Body of pancreas (tissue), 4 donors: ENCODE measurements at regions not wholly inside any gene's neighbourhood (a gene's known extent, or its start where the extent isn't known, plus 50 kb on each side); places are given as distances from the start of the nearest gene placed in this dataset.
A peak's percentile ranks its signal among the peaks of the same experiment; 100 is the strongest.

Experiments used
- ATAC-seq: fragments of 150-250 bp; one replicate; pipeline ENCODE4 v1.9.1; 2016
- DNase-seq, 4 donors: peaks; one replicate each; pipeline ENCODE4 v3.0.0-alpha.2; 2019
- H3K27ac ChIP-seq, 4 donors: fragments of 200-600 bp; sonication (generic); 1 replicate in 3 of 4; 2 replicates in 1 of 4; pipeline versions ENCODE4 v1.5.1 to v1.6.1; 2016 to 2019; ENCODE audit warnings: mild to moderate bottlenecking in 1 of 4, mixed read lengths in 1 of 4, moderate library complexity in 1 of 4
- H3K27me3 ChIP-seq, 2 donors: fragments of 200-600 bp; sonication (generic); one replicate each; pipeline ENCODE4 v1.6.0; 2016; ENCODE audit warnings: mild to moderate bottlenecking in 1 of 2
- H3K36me3 ChIP-seq, 2 donors: fragments of 200-600 bp; sonication (generic); replicated peaks in 1 of 2; 2 replicates each; pipeline ENCODE4 v1.5.1; 2016; ENCODE audit warnings: low read depth in 2 of 2; ENCODE audit not compliant: insufficient read depth in 1 of 2
- H3K4me1 ChIP-seq: fragments of 200-600 bp; sonication (generic); one replicate; pipeline ENCODE4 v1.6.0; 2016
- H3K4me3 ChIP-seq, 2 donors: fragments of 200-600 bp; sonication (generic); 1 replicate in 1 of 2; 2 replicates in 1 of 2; pipeline ENCODE4 v1.5.1; 2016 to 2019
- H3K9me3 ChIP-seq, 3 donors: fragments of 200-600 bp; sonication (generic); 1 replicate in 2 of 3; 2 replicates in 1 of 3; pipeline ENCODE4 v1.5.1; 2016
- POLR2A ChIP-seq, 3 donors: fragments of 450-650 bp; IDR thresholded peaks; one replicate each; pipeline ENCODE4 v1.6.1; 2016; ENCODE audit warnings: antibody characterized with exemption in 3 of 3, mild to moderate bottlenecking in 2 of 3
- WGBS, 2 donors: methylation state at CpG; one replicate each; pipeline ENCODE4 v1.1.5; 2017; 5-methylcytosine and 5-hydroxymethylcytosine counted together
- intact Hi-C: fragments of 100-400 bp; cut with DNase I; formaldehyde crosslinking; loops from one replicate; pipeline ENCODE4 v1.15.1; 2023
- TF ChIP-seq, protein P1 (sequence below), 7 experiments: fragments of 450-650 bp in 4 of 7; fragments of 200-600 bp in 3 of 7; sonication (generic) in 3 of 7; IDR thresholded peaks; one replicate each; pipeline ENCODE4 v1.5.1; 2016 to 2019; ENCODE audit warnings: antibody characterized with exemption in 7 of 7

DNA sequence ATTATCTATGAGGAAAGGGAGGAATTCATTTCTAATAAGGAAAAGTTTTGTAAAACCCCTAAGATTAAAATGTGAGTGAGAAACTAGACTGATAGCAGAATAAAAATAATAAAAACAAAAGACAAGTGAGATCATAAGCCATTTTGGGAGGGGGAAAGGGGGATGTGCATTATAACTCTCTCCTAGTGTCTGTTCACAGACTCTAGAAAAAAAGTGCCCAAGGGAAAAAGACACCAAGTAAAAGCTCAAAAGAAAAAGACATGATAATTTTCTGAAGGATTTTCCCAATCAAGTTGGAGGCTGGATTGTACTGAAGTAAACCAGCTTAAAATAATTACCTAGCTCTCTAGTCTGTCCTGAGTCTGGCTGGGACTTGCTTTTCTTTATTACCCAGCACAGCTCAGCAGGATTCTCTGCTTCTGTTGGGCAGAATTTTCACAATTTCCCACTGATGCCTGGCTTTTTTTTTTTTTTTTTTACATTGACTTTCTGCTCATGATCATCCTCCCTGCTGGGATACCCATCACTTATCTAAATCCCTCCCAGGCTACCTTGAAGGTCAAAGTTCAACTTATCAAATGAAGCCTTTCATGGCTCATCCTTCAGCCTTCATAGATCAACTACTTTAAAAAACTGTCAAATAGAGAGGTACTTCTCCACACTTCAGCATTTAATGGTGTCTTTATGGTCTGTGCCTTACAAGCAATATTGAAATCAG lies 124.2 kb upstream of the KCNJ16 start:
- Histone ChIP-seq H3K4me1 (no peaks in the 10 kb centered on the region), H3K27ac (no peak overlapping the region), H3K9me3 (no peaks in the 10 kb centered on the region), H3K36me3 (no peaks in the 10 kb centered on the region), H3K4me3 (no peak overlapping the region), H3K27me3 (no peaks in the 10 kb centered on the region)
- TF ChIP-seq, protein P1, sequence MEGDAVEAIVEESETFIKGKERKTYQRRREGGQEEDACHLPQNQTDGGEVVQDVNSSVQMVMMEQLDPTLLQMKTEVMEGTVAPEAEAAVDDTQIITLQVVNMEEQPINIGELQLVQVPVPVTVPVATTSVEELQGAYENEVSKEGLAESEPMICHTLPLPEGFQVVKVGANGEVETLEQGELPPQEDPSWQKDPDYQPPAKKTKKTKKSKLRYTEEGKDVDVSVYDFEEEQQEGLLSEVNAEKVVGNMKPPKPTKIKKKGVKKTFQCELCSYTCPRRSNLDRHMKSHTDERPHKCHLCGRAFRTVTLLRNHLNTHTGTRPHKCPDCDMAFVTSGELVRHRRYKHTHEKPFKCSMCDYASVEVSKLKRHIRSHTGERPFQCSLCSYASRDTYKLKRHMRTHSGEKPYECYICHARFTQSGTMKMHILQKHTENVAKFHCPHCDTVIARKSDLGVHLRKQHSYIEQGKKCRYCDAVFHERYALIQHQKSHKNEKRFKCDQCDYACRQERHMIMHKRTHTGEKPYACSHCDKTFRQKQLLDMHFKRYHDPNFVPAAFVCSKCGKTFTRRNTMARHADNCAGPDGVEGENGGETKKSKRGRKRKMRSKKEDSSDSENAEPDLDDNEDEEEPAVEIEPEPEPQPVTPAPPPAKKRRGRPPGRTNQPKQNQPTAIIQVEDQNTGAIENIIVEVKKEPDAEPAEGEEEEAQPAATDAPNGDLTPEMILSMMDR (IDR thresholded peaks at IDR 0.05) = no peak
- no peak for TF ChIP-seq POLR2A (IDR thresholded peaks at IDR 0.05)
- no peak for ATAC-seq
- no peak for DNase-seq
- intact Hi-C loops = no loop called here

DNA sequence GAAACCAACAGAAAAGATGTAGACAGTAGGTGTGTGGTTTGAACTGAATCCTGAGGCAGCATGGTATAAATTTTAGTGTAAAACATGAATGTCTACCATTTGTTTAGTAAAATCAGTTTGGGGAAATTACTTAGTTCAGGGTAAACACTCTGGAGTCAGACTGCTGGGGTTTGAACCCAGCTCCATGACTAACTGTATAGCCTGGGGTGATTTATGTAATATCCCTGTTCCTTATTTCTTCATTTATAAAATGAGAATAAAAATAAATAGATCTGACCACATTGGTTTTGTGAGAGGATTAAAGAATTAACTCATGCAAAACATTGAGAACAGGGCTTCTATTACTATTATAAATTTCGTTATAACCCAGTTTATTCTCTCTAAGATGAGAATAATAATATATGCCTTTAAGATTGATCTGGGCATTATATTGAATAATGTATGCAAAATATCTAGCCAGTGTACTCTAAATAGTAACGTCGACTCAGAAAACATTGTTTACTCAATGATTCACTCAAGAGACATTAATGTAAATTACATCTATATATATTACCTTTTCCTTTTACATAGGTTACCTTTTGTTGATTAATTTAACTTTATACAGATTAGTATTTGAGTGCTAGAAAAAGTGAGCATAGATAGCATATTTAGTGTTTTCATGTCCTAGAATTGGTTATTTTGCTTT lies 120.6 kb upstream of the KCNJ16 start:
- TF ChIP-seq, protein P1 (IDR thresholded peaks at IDR 0.05) = no peak
- no peak for TF ChIP-seq POLR2A (IDR thresholded peaks at IDR 0.05)
- no peaks in the 10 kb centered on the region for H3K4me1 ChIP-seq
- DNase-seq (no peak), ATAC-seq (no peak)
- H3K9me3 ChIP-seq = no peaks in the 10 kb centered on the region
- H3K27ac ChIP-seq = no peak overlapping the region
- WGBS, 2 donors = 67 to 68% methylated on average over 3 of the region's 3 CpGs
- H3K27me3 ChIP-seq = no peaks in the 10 kb centered on the region
- intact Hi-C loops = no loop called here
- H3K4me3 ChIP-seq = no peak overlapping the region
- no peaks in the 10 kb centered on the region for H3K36me3 ChIP-seq

DNA sequence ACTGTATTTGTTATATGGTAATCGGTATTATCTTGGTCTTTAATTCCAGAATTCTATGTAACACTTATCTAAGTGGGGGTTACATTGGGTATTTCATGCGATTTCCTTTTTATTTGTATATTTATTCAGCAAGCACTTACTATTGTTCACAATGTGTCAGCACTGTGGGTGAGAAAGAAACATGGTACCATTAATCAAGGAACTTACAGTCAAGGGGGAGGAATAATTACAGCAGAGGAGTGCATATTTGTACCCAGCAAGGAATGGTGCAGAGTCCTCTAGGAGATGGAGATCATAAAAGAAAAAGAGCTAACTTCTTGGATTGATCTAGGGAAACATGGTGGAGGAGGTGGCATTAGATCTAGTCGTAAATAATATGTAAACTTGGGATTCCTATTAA lies 117.0 kb upstream of the KCNJ16 start:
- Histone ChIP-seq H3K9me3 (no peaks in the 10 kb centered on the region), H3K27ac (no peak overlapping the region), H3K36me3 (no peaks in the 10 kb centered on the region), H3K4me1 (peaks cover 4% of the 10 kb centered on the region), H3K27me3 (no peaks in the 10 kb centered on the region), H3K4me3 (no peak overlapping the region)
- ATAC-seq = no peak
- TF ChIP-seq POLR2A (IDR thresholded peaks at IDR 0.05) = no peak
- TF ChIP-seq, protein P1 (IDR thresholded peaks at IDR 0.05) = no peak
- WGBS, 2 donors = 77 to 81% methylated on average over 3 of the region's 3 CpGs
- intact Hi-C loops = no loop called here
- no peak for DNase-seq

DNA sequence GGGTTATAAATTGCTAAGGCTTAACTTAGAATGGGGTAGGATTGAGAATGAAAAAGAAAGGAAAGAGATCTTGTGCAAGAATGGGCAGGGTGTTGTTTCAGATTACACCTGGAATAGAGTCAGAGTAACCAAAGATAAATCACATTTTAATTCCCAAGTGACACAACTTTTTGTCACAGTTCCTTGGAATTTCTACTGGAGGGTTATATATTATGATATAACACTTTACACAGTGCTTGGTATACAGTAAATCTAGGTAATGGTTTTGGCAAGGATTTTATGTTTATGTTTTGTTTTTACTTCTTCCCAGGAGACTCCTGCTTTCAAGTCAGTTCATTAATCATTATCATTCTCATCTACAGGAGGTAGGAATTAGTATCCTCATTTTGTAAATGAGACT lies 115.7 kb upstream of the KCNJ16 start:
- ATAC-seq = no peak
- Histone ChIP-seq H3K36me3 (no peaks in the 10 kb centered on the region), H3K27ac (no peak overlapping the region), H3K27me3 (no peaks in the 10 kb centered on the region), H3K4me1 (peaks cover 4% of the 10 kb centered on the region), H3K4me3 (no peak overlapping the region), H3K9me3 (no peaks in the 10 kb centered on the region)
- TF ChIP-seq, protein P1 (IDR thresholded peaks at IDR 0.05) = no peak
- TF ChIP-seq POLR2A (IDR thresholded peaks at IDR 0.05) = no peak
- intact Hi-C loops = no loop called here
- DNase-seq = no peak

DNA sequence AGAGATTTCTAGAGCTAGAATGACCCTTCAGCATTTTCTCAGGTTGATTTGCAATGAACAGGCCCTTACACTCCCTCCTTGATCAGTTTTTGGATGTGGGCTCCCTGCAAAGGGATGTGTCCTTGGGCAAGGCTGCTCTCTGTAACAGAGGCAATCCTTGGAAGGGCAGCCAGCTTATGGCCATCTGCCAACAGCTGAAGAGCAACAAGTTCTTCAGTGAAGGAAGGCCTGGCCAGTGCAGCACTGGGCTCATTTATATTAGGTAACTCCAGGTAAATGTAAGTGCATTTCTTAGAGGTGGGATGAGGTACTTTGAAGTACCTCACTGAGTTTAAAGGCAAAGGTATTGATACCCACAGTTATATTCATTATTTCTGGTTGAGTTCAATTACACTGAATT lies 114.3 kb upstream of the KCNJ16 start:
- Histone ChIP-seq H3K27me3 (no peaks in the 10 kb centered on the region), H3K4me1 (peaks cover 4% of the 10 kb centered on the region), H3K4me3 (no peak overlapping the region), H3K36me3 (no peaks in the 10 kb centered on the region), H3K27ac (no peak overlapping the region), H3K9me3 (no peaks in the 10 kb centered on the region)
- DNase-seq = peak; percentile 14 to 44 (median 26)
- TF ChIP-seq, protein P1 (IDR thresholded peaks at IDR 0.05) = no peak
- no peak for TF ChIP-seq POLR2A (IDR thresholded peaks at IDR 0.05)
- ATAC-seq = no peak
- intact Hi-C loops = no loop called here
